Stimulated activated CD4-positive, alpha-beta T cell treated with anti-CD3 and anti-CD28 coated beads, TNF-alpha, amount 100 ng/mL, for 24 hours (primary cell): ENCODE measurements at regions not wholly inside any gene's neighbourhood (a gene's known extent, or its start where the extent isn't known, plus 50 kb on each side); places are given as distances from the start of the nearest gene placed in this dataset.

ENCODE experiments used
- DNase-seq, 3 experiments: peaks; one replicate each; pipeline ENCODE4 v3.0.0-alpha.2; 2020; ENCODE audit warnings: low read depth in 3 of 3

- no peak for DNase-seq
Observed at GRCh38 chr3:102182162-102182561, 252.7 kb upstream of the ZPLD1 start.

DNA sequence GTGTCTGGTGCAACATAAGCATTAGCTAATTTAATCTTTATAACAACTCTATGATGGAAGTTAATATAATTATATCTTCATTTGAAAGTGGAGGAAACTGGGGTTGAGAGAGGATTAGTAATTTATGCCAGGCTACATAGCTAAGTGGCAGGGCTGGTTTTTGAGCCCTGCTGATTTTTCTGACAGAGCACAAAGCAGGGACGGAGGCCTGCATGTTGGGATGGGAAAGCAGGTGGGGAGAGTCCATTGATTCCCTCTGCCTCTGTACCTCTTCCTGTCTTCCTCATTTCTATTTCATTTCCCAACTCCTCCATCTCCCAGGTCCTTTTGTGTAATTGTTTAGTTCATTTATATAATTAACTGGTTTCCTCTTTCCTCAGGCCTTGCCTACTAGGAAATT is 251.6 kb upstream of the ZPLD1 start:
- no peak for DNase-seq

- no peak for DNase-seq
Observed at GRCh38 chr3:102183623-102184022, 251.2 kb upstream of the ZPLD1 start.

DNA sequence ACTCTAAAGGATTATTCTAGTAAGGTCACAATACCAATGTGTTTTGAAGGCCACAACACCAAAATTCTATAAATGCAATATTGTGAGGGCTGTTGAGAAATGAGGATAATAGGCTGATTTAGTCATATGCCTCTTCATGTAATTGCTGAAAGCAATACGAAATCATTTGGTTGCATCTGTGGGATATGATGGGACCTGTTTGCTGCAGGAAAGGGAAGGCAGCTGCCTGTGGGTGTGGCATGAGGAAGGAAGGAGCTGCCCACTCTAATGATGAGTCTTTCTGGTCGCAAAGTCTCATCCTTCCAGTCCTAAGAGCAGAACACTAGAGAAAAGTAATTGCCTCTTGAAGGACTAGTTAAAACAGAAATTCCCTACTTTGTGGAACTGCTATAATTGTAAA is 245.3 kb upstream of the ZPLD1 start:
- DNase-seq, result no peak

DNA sequence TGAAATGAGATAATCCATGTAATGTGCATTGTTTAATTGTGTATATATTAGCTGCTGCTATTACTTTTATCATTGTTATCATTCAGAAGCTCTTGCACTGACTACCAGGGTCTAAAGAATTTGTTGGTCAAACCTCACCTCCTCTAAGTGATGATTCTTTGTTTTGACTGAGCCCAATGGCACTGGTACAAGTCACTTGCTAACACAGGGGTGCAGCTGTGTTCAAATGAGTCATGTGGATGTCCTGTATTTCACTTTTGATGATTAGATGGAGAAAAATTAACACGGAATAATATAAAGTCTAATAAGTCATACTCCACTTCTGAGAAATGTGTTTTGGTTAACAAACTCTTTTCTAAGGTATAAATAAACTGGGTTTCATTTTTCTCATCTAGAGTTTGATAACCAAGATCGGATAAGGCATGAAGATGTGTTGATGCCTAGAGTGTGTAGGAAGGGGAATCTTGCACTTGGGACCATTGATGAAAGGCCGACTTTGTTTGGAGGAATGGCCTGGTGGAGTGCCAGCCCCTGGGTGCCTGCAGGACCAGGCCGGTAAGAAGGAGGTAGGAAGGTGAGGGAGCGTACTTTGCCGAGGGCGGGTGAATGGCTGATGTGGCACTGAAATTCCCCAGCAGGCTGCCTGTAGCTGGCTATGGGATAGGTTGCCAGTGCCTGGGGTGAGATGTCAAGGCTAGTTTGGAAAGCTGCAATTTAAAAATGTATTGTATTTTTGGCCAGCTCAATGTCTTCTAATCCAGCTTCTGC is 244.7 kb upstream of the ZPLD1 start:
- no peak for DNase-seq

GRCh38 chr3:102192575-102192974 is 242.2 kb upstream of the ZPLD1 start:
- DNase-seq, result no peak

DNA sequence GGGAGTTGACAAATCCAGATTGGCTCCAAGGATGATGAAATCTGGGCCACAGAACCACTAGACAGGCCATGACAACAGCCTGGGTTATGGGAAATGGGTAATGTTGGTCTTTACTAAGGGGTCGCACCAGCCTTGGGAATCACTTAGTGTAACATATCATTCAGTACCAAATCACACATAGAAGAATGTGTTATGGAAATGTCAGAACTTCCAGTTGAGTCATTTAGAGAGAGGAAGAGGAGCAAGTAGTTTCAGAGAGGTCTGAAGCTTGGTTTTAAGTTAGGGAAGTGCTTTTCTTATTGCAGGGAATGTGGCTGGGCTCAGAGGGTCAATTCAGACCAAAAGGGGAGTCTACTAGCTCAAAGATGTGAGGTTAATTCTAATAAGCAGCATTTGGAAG is 241.6 kb upstream of the ZPLD1 start:
- DNase-seq, result no peak

- DNase-seq, result no peak
Observed at GRCh38 chr3:102194001-102194400, 240.8 kb upstream of the ZPLD1 start.

DNA sequence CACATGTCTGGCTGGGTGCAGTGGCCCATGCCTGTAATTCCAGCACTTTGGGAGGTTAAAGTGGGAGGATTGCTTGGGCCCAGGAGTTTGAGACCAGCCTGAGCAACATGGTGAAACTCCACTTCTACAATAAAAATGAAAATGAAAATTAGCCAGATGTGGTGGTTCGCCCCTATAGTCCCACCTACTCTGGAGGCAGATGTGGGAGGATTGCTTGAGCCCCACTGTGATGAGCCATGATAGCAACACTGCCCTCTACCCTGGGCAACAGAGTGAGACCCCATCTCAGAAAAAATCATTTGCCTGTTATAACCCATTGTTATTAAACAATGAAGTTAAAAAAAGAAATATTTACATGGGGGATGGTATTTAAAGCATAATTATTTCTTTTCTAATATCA is 240.1 kb upstream of the ZPLD1 start:
- no peak for DNase-seq

DNA sequence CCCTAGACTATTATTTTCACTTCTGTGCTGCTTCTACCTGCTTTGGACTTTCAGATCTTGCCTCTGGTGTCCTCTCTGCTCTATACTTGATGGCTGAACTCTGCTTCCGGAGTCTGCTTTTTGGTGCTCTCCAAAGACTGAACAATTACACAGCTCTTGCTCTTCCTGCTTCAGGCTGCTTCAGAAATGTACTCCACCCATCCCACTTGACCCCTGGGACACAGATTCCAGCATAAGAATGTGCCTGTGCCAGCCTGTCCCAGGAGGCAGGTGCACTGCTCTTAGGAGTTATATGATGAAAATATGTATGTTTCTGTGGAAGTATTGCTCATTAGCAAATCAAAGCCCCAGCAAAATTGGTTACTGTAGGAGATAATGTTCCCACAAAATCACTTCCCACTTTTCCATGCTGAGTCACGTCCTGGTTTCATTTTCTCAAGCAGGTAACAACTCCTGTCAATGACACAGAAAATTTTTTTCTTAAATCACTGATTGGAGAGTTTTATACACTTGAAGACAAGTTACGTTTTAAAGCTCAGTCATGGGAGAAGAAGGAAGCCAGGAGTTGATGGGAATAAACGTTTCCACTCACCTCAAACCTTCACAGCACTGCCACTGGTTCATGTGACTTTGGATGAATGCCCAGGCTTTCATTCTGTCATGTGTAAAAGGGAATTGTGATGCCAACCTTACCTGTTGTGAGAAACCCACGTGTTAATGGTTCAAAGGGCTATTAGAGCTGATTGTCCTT is 239.4 kb upstream of the ZPLD1 start:
- DNase-seq, result no peak

GRCh38 chr3:102200126-102200525 is 234.7 kb upstream of the ZPLD1 start:
- no peak for DNase-seq

GRCh38 chr3:102200560-102200959 is 234.3 kb upstream of the ZPLD1 start:
- DNase-seq, result no peak

DNA sequence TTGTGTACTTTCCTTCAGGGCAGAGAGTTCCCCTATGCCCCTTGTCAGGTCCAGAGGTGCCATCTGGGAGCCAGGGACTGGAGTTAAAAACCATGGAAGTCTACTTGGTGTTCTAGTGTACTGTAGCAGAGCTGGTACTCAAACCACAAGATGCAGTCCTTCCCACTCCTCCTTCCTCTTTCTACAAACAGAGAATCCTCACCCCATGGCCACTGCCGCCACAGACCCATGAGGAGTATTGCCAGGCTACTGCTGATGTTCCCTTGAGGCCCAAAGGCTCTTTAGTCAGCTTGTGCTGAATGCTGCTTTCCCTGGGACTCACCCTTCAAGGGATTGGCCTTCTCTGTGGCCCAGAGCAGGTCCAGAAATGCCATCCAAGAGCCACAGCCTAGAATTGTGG is 229.2 kb upstream of the ZPLD1 start:
- DNase-seq, result no peak

DNA sequence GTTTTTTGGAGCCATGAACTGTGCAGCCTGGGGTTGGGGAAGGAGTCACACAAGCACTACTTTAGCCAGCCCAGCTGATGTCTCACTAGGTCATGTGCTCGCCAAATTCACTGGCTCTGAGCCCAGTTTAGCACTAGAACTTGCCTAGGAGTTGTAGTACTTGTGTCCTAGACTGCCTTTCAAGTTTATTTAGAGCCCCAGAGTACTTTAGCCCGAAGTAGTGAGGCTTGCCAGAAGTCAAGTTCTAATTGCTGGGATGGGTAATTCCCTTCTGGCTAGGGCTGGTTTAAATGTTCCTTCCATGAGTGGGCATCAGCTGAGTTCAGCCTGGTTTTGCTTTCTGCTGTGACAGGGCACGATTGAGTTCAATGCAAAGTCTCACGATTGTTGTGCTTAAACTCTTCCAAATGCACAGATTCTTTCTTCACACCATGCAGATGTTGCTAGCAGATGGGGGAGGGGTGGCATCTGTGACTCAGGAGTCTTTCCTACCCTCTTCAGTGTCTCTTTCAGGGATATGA is 228.2 kb upstream of the ZPLD1 start:
- no peak for DNase-seq

DNA sequence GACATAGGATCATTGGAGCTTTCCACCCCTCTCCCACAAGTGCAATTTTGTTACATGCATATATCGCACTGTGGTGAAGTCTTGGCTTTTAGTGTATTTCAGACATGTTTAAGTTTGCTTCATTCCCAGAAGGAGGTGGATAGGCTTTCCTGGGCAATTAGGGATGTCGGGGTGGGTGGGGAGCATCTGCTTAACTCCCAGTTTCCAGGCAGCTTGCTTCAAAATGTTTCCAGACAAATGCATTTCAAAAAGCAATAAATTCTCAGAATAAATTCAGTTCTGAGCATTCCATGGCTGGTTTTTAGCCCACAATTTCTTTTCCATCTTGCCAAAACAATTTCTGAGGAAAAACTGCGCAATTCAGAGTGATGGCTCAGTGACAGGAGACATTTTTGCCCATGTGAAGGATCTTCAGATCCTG is 227.7 kb upstream of the ZPLD1 start:
- DNase-seq, result no peak

GRCh38 chr3:102215166-102215565 is 219.6 kb upstream of the ZPLD1 start:
- no peak for DNase-seq

DNA sequence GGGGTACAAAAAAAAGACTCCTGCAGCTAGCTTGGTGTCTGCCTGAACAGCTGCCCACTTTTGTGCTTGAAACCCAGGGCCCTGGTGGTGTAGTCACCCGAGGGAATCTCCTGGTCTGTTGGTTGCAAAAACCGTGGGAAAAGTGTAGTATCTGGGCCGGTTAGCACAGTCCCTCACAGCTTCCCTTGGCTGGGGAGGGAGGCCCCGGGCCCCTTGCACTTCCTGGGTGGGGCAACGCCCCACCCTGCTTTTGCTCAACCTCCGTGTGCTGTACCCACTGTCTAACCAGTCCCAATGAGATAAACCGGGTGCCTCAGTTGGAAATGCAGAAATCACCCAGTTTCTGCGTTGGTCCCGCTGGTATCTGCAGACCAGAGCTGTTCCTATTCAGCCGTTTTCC is 211.7 kb upstream of the ZPLD1 start:
- DNase-seq, result no peak

GRCh38 chr3:102224171-102224570 is 210.6 kb upstream of the ZPLD1 start:
- DNase-seq, result no peak

GRCh38 chr3:102225005-102225404 is 209.8 kb upstream of the ZPLD1 start:
- no peak for DNase-seq

DNA sequence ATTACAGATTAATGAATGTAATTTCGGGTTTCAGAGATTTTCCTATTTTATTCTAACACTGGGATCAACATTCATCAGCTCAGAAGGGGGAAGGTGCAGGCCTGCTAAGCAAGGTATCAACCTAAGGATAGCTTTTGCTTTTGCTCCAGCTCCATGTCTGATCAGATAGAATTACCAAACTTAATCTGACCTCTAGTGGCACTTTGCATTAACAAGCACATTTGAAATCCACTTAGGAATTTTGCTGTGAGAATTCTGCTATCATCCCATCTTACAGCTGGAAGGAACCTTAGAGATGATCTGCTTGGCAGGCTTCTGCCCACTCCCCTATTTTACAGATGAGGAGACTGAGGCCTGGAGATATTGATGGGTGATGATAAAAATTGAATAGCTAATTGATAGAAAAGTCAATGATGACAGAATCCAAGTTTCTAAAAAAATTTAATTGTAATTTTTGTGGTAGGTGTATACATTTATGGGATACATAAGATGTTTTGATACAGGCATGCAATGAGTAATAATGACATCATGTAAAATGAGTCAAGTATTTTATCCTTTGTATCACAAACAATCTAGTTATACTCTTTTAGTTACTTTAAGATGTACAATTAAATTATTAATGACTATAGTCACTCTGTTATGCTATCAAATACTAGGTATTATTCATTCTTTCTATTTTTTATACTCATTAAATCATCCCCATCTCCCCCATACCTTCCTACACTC is 209.2 kb upstream of the ZPLD1 start:
- DNase-seq, result no peak

DNA sequence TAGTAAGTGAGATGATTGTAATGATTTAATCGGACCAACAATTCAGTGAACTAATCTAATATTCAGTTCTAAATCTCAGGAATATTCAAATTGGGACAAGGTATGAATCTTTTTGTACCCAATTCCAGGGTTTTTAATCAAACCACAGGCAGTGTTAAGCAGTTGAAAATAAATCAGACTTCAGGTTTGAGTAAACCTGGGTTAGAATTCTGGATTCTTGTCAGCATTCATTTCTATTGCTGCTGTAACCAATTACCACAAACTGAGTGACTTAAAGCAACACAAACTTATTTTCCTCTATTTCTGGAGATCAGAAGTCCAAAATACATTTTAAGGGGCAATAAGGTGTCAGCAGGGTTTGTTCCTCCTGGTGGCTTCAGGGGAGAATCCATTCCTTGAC is 208.4 kb upstream of the ZPLD1 start:
- no peak for DNase-seq

GRCh38 chr3:102229062-102229655 is 205.7 kb upstream of the ZPLD1 start:
- DNase-seq, result peak; percentile 55 to 70 (median 62)
